OCI-LY3 (cell line): ENCODE measurements at regions not wholly inside any gene's neighbourhood (a gene's known extent, or its start where the extent isn't known, plus 50 kb on each side); places are given as distances from the start of the nearest gene placed in this dataset.

Source experiments
- EZH2phosphoT487 ChIP-seq: fragments of 200-600 bp; shearing (Covaris generic); IDR thresholded peaks from 2 replicates; pipeline ENCODE4 v1.6.1; 2018; ENCODE audit warnings: antibody characterized with exemption, mixed run types, low read depth
- TF ChIP-seq, protein P1 (sequence below): fragments of 200-600, 300-600 bp; sonication (generic); IDR thresholded peaks from 2 replicates; pipeline ENCODE4 v1.5.1; 2014; ENCODE audit warnings: antibody characterized with exemption, low read length, low read depth

DNA sequence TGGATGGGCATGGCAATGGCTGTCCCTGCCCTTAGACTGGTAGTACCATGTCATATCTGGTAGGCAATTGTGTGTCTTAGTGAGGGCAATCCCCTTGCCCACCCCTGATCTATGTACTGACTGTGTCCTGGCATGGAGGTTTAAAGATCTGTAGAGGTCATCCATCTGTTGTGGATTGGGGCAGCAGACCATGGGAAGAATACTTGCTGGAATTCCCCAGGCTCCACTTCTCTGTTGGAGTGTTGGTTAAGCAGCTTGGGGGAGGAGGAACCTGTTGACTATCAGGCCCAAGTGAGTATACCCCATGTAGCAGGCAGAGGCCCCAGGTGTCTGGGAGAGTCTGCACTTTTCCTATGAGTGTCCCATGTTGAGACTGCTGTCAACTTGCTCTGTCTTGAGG is 246.7 kb upstream of the DIPK2B start:
- TF ChIP-seq, protein P1, sequence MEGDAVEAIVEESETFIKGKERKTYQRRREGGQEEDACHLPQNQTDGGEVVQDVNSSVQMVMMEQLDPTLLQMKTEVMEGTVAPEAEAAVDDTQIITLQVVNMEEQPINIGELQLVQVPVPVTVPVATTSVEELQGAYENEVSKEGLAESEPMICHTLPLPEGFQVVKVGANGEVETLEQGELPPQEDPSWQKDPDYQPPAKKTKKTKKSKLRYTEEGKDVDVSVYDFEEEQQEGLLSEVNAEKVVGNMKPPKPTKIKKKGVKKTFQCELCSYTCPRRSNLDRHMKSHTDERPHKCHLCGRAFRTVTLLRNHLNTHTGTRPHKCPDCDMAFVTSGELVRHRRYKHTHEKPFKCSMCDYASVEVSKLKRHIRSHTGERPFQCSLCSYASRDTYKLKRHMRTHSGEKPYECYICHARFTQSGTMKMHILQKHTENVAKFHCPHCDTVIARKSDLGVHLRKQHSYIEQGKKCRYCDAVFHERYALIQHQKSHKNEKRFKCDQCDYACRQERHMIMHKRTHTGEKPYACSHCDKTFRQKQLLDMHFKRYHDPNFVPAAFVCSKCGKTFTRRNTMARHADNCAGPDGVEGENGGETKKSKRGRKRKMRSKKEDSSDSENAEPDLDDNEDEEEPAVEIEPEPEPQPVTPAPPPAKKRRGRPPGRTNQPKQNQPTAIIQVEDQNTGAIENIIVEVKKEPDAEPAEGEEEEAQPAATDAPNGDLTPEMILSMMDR, result no peak
- no peak for TF ChIP-seq EZH2phosphoT487
